ENCODE measurements at regions not wholly inside any gene's neighbourhood (a gene's known extent, or its start where the extent isn't known, plus 50 kb on each side); places are given as distances from the start of the nearest gene placed in this dataset.
"Not testable (repeated sequence)": the region's sequence is repeated elsewhere in the genome, so short reads cannot be mapped to it uniquely, and the experiment has no call there.

- no peak for DNase-seq
Measured at GRCh38 chr5:148880197-148880596, 53.8 kb downstream of the ADRB2 start.

GRCh38 chr5:148880696-148881095, 54.3 kb downstream of the ADRB2 start:
- DNase-seq: no peak

- no peak for DNase-seq
Measured at GRCh38 chr5:148882332-148882731, 55.9 kb downstream of the ADRB2 start.

DNA sequence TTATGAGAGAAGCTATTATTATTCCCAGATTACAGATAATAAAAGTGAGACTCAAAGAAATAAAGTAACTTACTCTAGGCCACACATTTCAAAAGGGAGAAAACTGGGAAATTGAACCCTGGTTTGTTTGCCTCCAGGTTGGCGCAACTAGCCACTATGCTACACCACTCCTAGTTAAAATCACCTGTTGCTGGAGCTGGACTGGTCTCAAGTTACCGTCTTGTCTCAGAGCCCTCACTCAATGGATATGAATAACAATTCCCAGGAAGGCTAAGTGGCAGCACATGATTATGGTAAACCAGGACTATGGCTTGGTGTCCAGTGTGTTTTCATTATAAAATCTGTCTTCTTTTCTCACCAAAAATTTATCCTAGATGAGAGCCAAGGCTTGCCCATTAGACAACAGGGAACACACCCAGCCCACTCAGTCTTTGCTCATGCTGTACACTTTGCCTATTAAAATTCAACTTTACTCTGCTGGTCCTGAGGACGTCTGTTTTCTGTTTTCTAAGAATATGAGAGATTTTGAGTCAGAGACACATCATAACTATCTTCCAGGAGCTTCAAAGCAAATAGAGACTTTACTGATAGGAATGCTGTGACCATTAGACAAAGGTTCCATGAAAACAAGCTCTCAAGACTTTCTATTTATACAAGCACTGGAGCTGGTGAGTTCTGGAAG, 58.1 kb downstream of the ADRB2 start:
- no peak for DNase-seq

- DNase-seq: no peak
Measured at GRCh38 chr5:148887123-148887881, 60.9 kb downstream of the ADRB2 start.

DNA sequence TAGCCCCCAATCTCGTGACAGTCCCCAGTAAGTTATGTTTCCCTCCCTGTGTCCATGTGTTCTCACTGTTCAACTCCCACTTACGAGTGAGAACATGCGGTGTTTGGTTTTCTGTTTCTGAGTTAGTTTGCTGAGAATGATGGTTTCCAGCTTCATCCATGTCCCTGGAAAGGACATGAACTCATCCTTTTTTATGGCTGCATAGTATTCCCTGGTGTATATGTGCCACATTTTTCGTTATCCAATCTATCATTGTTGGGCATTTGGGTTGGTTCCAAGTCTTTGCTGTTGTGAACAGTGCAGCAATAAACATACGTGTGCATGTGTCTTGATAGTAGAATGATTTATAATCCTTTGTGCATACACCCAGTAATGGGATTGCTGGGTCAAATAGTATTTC, 63.5 kb downstream of the ADRB2 start:
- DNase-seq: not testable (repeated sequence)

- not testable (repeated sequence) for DNase-seq
Measured at GRCh38 chr5:148895441-148895840, 69.0 kb downstream of the ADRB2 start.

DNA sequence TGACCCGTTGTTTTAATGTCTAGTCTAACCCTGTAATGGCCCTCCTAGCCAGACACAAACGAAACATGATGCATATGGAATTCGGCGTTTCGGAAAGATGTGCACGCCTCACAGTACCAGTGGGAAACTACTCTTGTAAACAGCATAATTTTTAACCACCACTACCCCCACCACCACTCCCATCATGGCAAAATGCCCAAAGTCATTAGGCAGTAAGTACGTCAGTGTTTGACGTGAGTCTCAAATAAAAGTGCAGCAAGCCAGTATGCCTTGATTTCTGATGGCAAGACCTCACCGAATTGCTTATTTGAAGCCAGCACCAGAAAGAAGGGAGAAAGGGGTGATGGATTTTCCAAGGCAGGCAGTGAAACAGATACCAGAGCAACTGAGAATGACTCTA, 71.4 kb downstream of the ADRB2 start:
- DNase-seq: peak; percentile 45

DNA sequence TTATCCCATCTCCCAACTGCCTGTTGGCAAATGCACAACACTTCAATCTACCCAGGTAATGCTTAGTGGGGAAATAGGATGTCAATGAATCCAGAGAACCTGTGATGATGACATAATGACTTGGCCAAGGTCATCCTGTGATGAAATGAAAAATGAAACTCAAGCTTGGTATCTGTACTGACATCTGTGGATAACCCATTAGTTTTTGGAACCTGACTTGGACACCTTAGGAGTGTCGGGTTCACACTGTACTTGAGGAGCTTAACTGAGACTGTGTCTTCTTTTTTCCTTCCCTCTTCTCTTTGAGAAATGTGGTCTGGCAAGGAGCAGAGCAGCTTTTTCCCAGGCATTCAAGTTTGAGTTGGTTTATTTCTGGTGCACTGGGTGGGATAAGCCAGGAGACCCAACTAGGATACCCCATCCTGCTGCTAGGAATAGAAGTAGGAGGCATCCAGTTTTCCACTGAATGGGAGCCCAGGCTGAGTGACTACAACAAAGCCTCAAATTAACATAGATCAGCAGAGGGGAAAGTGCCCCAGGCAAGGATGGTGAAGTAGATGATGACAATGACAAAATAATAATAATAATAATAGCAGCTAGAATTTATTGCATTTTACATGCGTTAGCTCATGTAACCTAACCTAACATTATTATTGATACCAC, 72.1 kb downstream of the ADRB2 start:
- DNase-seq: no peak

- DNase-seq: no peak
Measured at GRCh38 chr5:148899993-148900392, 73.6 kb downstream of the ADRB2 start.

GRCh38 chr5:148902478-148902877, 76.1 kb downstream of the ADRB2 start:
- DNase-seq: no peak

DNA sequence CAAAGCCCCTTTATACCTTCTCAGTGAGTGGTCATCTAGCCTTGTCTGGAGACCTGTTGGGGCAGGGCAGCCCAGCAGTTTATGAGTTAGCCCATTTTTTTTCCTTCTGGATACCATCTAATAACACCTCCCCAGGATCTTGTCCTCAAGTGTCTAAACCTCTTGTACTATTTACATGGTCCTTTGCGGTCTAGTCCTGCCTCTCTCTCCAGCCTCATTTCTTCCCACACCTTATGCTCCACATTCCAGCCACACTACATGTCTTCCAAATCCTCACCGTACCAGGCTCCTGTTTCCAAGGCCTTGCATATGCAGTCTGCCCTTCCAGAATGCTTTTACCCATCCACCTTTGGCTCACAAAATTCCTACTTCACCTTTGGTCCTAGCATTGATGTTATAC, 77.2 kb downstream of the ADRB2 start:
- no peak for DNase-seq

GRCh38 chr5:148904440-148904839, 78.0 kb downstream of the ADRB2 start:
- no peak for DNase-seq

- DNase-seq: no peak
Measured at GRCh38 chr5:148905541-148905940, 79.1 kb downstream of the ADRB2 start.

- no peak for DNase-seq
Measured at GRCh38 chr5:148906968-148907367, 80.6 kb downstream of the ADRB2 start.

- DNase-seq: no peak
Measured at GRCh38 chr5:148909040-148909439, 82.6 kb downstream of the ADRB2 start.

- DNase-seq: peak; percentile 36
Measured at GRCh38 chr5:148909766-148910165, 83.4 kb downstream of the ADRB2 start.

- no peak for DNase-seq
Measured at GRCh38 chr5:148910216-148910615, 83.8 kb downstream of the ADRB2 start.

DNA sequence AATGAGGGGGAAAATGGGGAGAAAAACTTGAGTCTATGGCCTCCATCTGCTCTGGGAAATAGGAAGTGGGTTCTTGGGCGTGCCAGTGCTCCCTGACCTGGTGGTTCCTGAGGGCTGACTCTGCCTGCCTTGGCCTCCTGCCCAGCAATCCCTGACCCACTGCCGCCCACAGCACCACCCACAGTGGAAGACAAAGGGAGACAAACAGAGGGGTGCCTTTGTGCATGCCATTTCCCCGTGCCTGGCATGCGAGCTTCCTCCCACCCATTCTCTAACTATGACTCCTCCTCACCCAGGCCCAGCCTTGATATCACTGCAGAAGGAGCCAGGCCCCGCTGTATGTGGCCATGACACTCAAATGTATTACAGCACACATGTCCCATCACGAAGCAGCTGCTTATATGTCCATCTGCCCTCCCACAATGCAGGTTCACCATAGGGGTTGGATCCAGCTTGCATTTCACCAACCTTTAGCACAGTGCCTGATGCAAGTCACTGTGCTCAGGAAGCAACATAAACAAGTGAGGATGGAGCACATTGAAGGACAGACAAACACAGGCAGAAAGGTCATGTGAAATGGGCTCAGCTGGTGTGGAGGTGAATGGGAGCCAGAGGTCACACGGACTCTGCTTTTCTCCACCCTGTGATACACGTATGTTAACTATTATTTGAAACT, 84.4 kb downstream of the ADRB2 start:
- no peak for DNase-seq

- DNase-seq: no peak
Measured at GRCh38 chr5:148911386-148911785, 85.0 kb downstream of the ADRB2 start.

DNA sequence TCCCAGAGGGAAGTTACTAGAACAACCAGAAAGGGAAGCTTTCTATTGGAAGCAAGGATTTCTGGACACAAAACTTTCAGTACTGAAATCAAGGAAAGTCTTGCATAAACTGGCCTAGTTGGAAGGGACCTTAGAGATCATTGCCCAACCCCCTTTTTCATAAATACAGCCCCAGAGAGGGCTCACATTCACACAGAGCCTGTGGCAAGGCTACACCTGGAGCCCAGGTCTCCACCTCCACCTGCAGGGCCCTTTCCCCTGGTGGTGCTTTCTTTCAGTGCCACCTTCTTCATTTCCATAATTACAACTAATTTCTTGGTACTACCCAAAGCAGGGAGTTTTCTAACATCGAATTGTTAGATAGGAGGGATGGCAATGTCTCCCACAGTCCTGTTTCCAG, 85.7 kb downstream of the ADRB2 start:
- no peak for DNase-seq

DNA sequence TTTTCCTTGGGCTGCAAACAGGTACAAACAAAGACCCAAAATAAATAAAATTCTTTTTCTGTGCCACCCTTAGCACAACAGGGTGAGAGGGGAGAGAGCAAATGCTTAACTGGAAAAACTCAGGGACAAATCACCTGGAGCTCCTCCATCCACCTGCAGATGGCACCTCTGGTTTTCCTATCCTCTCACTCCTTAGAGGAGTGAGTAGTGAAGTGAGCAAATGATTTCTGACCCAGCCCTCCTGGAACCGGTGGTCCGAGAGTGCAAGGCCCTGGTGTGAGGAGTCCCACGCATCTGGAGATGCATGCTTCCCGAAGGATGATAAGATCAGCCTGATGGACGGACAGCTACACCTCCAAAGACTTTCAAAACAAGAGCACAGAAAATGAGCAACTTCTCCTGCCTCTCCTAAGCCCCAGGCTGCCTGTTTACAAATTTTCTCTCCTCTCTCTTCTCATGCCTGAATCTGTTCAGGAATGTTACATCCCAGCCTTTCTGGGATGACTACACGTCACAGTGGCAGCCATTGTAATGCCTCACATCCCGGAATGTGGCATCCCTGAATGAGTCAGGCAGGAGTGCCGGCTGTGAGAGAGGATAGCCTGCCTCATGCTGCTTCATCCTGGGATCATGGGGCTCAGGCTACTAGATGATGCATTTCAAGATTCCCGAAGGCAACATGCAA, 86.4 kb downstream of the ADRB2 start:
- DNase-seq: no peak

GRCh38 chr5:148913493-148913892, 87.1 kb downstream of the ADRB2 start:
- no peak for DNase-seq
